ENCODE measurements at regions not wholly inside any gene's neighbourhood (a gene's known extent, or its start where the extent isn't known, plus 50 kb on each side); places are given as distances from the start of the nearest gene placed in this dataset.

- no peak for TF ChIP-seq CTCF (IDR thresholded peaks at IDR 0.05)
- TF ChIP-seq POLR2A (IDR thresholded peaks at IDR 0.05): no peak
- no peak for TF ChIP-seq EP300 (IDR thresholded peaks at IDR 0.05)
Measured at GRCh38 chr4:103947617-103948016, 227.8 kb upstream of the TACR3 start.

Measured in stomach (tissue), 4 donors.